Omental fat pad (tissue), 3 donors: ENCODE measurements at regions not wholly inside any gene's neighbourhood (a gene's known extent, or its start where the extent isn't known, plus 50 kb on each side); places are given as distances from the start of the nearest gene placed in this dataset.

Source experiments
- ATAC-seq: fragments of 150-250 bp; one replicate; pipeline ENCODE4 v1.9.1; 2016; ENCODE audit warnings: mild to moderate bottlenecking, moderate library complexity; ENCODE audit not compliant: low FRiP score
- DNase-seq: peaks from one replicate; pipeline ENCODE4 v3.0.0-alpha.2; 2019; ENCODE audit warnings: low spot score
- TF ChIP-seq, protein P1 (sequence below), 3 donors: fragments of 450-650 bp; IDR thresholded peaks; one replicate each; pipeline ENCODE4 v1.5.1; 2016 to 2017; ENCODE audit warnings: antibody characterized with exemption in 3 of 3, mild to moderate bottlenecking in 3 of 3, moderate library complexity in 2 of 3

GRCh38 chr4:148834804-148835631 is 392.8 kb upstream of the NR3C2 start:
- DNase-seq (no peak), ATAC-seq (no peak)
- TF ChIP-seq, protein P1, sequence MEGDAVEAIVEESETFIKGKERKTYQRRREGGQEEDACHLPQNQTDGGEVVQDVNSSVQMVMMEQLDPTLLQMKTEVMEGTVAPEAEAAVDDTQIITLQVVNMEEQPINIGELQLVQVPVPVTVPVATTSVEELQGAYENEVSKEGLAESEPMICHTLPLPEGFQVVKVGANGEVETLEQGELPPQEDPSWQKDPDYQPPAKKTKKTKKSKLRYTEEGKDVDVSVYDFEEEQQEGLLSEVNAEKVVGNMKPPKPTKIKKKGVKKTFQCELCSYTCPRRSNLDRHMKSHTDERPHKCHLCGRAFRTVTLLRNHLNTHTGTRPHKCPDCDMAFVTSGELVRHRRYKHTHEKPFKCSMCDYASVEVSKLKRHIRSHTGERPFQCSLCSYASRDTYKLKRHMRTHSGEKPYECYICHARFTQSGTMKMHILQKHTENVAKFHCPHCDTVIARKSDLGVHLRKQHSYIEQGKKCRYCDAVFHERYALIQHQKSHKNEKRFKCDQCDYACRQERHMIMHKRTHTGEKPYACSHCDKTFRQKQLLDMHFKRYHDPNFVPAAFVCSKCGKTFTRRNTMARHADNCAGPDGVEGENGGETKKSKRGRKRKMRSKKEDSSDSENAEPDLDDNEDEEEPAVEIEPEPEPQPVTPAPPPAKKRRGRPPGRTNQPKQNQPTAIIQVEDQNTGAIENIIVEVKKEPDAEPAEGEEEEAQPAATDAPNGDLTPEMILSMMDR (IDR thresholded peaks at IDR 0.05): no peak

GRCh38 chr4:148831945-148832344 is 389.7 kb upstream of the NR3C2 start:
- DNase-seq (no peak), ATAC-seq (peak; percentile 41)
- TF ChIP-seq, protein P1 (IDR thresholded peaks at IDR 0.05): no peak

DNA sequence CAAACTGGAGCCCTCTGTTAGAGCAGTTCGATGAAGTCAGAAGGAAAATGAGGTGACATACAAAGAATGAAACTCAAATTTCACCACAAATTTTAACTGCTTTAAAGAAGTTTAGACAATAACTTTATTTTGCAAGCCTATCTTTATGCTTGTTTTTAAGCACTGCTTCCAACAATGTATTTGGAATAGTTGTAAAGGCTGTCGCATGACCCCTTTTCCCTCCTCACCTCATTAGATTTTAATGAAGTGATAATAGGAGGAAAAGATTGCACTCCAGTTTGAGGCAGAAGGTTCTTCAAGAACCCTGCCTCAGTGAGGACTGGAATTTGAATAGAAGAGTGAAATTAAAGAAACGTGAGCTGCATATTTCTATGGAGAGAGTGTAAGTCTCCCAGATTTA is 386.1 kb upstream of the NR3C2 start:
- ATAC-seq (no peak), DNase-seq (no peak)
- TF ChIP-seq, protein P1 (IDR thresholded peaks at IDR 0.05): no peak

DNA sequence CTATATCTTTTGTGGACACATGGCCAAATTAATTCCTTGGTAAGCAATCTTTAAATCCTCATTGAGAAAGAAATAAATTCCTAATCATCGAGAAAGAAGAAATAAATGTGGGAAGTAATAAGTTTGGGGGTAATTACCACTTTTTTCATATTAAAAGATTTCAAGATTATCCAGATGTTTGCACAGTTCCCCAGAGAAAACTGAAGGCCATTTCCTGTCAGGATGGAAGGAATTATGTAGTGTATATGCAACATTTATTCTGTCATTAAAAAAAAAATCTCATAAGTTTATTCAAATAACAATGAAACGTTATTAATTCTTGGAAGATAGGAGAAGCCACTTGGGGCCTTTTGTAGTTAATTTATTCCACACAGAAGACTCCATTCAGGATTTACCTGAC is 385.6 kb upstream of the NR3C2 start:
- ATAC-seq (no peak), DNase-seq (no peak)
- TF ChIP-seq, protein P1 (IDR thresholded peaks at IDR 0.05): no peak

GRCh38 chr4:148823419-148823769 is 381.2 kb upstream of the NR3C2 start:
- TF ChIP-seq, protein P1 (IDR thresholded peaks at IDR 0.05): no peak
- DNase-seq (no peak), ATAC-seq (no peak)

GRCh38 chr4:148822572-148823418 is 380.6 kb upstream of the NR3C2 start:
- DNase-seq (no peak), ATAC-seq (no peak)
- TF ChIP-seq, protein P1 (IDR thresholded peaks at IDR 0.05): no peak
